ENCODE measurements at regions not wholly inside any gene's neighbourhood (a gene's known extent, or its start where the extent isn't known, plus 50 kb on each side); places are given as distances from the start of the nearest gene placed in this dataset.

DNA sequence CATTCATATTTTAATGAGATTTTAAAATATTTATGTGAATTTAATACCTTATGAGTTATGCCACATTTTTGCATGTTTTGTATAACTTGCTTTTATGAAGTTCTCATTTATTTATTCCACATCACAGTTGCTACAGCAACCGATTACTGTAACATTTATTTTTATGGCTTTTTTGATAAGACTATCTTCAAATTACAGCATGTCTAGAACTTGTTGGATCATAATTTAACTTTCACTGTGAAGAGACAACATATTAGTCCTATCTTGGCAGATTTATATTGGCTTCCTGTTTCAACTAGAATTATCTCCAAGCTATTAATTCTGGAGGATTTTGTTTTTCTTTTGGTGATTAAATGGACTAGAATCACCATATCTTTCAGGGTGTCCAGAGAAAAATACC is 793.7 kb upstream of the SLITRK5 start:
- in situ Hi-C loops (cut with HindIII; ENCODE audit: low pct_unique_long_range_greater_than_20kb, low sequenced_read_pairs) = no loop called here
- DNase-seq (ENCODE audit: low read depth, low spot score) (no peak), ATAC-seq (no peak)
- TF ChIP-seq POLR2AphosphoS5 (IDR thresholded peaks at IDR 0.05; ENCODE audit: low read depth, low read length) (no peak), SIN3A (IDR thresholded peaks at IDR 0.05; ENCODE audit: borderline replicate concordance, insufficient read depth, low read depth, low read length) (no peak)
- TF ChIP-seq, protein P1, sequence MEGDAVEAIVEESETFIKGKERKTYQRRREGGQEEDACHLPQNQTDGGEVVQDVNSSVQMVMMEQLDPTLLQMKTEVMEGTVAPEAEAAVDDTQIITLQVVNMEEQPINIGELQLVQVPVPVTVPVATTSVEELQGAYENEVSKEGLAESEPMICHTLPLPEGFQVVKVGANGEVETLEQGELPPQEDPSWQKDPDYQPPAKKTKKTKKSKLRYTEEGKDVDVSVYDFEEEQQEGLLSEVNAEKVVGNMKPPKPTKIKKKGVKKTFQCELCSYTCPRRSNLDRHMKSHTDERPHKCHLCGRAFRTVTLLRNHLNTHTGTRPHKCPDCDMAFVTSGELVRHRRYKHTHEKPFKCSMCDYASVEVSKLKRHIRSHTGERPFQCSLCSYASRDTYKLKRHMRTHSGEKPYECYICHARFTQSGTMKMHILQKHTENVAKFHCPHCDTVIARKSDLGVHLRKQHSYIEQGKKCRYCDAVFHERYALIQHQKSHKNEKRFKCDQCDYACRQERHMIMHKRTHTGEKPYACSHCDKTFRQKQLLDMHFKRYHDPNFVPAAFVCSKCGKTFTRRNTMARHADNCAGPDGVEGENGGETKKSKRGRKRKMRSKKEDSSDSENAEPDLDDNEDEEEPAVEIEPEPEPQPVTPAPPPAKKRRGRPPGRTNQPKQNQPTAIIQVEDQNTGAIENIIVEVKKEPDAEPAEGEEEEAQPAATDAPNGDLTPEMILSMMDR (IDR thresholded peaks at IDR 0.05) = no peak
- TF ChIP-seq, protein P2, sequence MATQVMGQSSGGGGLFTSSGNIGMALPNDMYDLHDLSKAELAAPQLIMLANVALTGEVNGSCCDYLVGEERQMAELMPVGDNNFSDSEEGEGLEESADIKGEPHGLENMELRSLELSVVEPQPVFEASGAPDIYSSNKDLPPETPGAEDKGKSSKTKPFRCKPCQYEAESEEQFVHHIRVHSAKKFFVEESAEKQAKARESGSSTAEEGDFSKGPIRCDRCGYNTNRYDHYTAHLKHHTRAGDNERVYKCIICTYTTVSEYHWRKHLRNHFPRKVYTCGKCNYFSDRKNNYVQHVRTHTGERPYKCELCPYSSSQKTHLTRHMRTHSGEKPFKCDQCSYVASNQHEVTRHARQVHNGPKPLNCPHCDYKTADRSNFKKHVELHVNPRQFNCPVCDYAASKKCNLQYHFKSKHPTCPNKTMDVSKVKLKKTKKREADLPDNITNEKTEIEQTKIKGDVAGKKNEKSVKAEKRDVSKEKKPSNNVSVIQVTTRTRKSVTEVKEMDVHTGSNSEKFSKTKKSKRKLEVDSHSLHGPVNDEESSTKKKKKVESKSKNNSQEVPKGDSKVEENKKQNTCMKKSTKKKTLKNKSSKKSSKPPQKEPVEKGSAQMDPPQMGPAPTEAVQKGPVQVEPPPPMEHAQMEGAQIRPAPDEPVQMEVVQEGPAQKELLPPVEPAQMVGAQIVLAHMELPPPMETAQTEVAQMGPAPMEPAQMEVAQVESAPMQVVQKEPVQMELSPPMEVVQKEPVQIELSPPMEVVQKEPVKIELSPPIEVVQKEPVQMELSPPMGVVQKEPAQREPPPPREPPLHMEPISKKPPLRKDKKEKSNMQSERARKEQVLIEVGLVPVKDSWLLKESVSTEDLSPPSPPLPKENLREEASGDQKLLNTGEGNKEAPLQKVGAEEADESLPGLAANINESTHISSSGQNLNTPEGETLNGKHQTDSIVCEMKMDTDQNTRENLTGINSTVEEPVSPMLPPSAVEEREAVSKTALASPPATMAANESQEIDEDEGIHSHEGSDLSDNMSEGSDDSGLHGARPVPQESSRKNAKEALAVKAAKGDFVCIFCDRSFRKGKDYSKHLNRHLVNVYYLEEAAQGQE (IDR thresholded peaks at IDR 0.05; ENCODE audit: insufficient read depth in 1 of 2, low read depth in 2 of 2, low read length in 1 of 2) = no peak
- CTCF ChIA-PET = no interaction called here
- Histone ChIP-seq H3K36me3 (ENCODE audit: control insufficient read depth, insufficient read depth, low read length) (no peaks in the 10 kb centered on the region), H3K27ac (ENCODE audit: low read length) (no peak overlapping the region), H3K27me3 (ENCODE audit: control insufficient read depth, insufficient read depth, low read length) (no peaks in the 10 kb centered on the region), H3K4me3 (ENCODE audit: low read depth in 2 of 2, low read length in 2 of 2) (no peak overlapping the region), H3K9me3 (ENCODE audit: control insufficient read depth, insufficient read depth, low read depth, low read length) (no peaks in the 10 kb centered on the region), H3K4me1 (ENCODE audit: control insufficient read depth, insufficient read depth, low read length) (no peaks in the 10 kb centered on the region)
- intact Hi-C loops (cut with micrococcal nuclease; ENCODE audit: unreplicated experiment) = no loop called here
- POLR2A ChIA-PET = no interaction called here
- no TSS peak for BruUV-seq (replicated peaks)

DNA sequence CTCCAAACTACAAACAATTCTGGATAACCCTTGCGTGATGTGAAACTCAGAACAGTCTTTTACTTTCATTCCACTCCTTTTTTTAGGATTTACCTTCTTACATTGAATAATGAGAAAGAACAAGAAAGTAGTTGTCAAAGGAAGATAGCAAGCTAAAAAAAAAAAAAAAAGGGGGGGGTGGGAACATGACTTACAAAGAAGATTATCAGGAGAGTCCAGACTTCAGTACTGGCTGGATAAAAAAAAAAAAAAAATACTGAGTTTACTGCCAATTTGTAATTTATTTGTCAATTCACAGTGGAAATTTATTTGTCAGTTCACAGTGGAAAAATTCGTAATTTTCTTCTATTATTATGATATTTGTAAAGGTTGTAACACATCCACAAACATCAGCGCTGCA is 792.4 kb upstream of the SLITRK5 start:
- in situ Hi-C loops (cut with HindIII; ENCODE audit: low pct_unique_long_range_greater_than_20kb, low sequenced_read_pairs) = no loop called here
- DNase-seq (ENCODE audit: low read depth, low spot score) = no peak
- intact Hi-C loops (cut with micrococcal nuclease; ENCODE audit: unreplicated experiment) = no loop called here
- ATAC-seq = no peak
- TF ChIP-seq POLR2AphosphoS5 (IDR thresholded peaks at IDR 0.05; ENCODE audit: low read depth, low read length) (no peak), SIN3A (IDR thresholded peaks at IDR 0.05; ENCODE audit: borderline replicate concordance, insufficient read depth, low read depth, low read length) (no peak), TCF7L2 (IDR thresholded peaks at IDR 0.05; ENCODE audit: low read depth, low read length) (no peak)
- TF ChIP-seq, protein P2 (IDR thresholded peaks at IDR 0.05; ENCODE audit: insufficient read depth in 1 of 2, low read depth in 2 of 2, low read length in 1 of 2) = no peak
- TF ChIP-seq, protein P1 (IDR thresholded peaks at IDR 0.05) = no peak
- H3K9me3 ChIP-seq (ENCODE audit: control insufficient read depth, insufficient read depth, low read depth, low read length) = no peaks in the 10 kb centered on the region
- no peaks in the 10 kb centered on the region for H3K27me3 ChIP-seq (ENCODE audit: control insufficient read depth, insufficient read depth, low read length)
- POLR2A ChIA-PET = no interaction called here
- H3K27ac ChIP-seq (ENCODE audit: low read length) = no peak overlapping the region
- BruUV-seq (replicated peaks) = no TSS peak
- no peaks in the 10 kb centered on the region for H3K4me1 ChIP-seq (ENCODE audit: control insufficient read depth, insufficient read depth, low read length)
- no peaks in the 10 kb centered on the region for H3K36me3 ChIP-seq (ENCODE audit: control insufficient read depth, insufficient read depth, low read length)
- H3K4me3 ChIP-seq (ENCODE audit: low read depth in 2 of 2, low read length in 2 of 2) = no peak overlapping the region
- CTCF ChIA-PET = no interaction called here
